ENCODE measurements at regions not wholly inside any gene's neighbourhood (a gene's known extent, or its start where the extent isn't known, plus 50 kb on each side); places are given as distances from the start of the nearest gene placed in this dataset.

DNA sequence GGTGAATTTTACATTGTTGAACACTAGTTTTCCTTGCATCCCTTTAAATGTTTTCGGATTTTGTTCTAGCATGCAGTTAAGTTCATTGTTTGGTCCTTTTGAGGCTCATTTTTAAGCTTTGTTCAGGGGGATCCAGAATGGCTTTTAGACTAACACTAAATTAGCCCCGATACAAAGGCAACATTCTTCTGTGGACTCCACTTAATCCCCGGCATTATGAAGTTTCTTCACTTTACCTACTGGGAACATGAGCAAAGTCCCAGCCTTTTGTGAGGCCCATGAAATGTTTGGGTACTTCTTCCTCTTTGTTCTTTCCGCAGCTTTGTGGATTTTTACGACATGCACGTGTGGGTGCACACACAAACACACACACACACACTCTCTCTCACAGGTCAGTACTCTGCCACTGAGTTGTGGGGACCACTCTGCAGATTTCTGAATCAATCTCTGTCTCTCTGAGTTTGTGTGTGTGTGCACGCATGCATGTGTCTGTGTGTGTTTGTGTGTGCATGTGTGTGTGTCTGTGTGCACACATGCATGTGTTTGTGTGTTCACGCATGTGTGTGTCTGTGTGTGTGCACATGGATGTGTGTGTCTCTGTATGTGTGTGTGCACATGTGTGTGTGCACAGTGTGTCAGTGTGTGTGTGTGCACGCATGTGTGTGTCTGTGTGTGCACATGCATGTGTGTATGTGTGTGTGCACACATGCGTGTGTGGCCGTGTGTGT lies 240.4 kb upstream of the TNRC6C start:
- TF ChIP-seq, protein P1, sequence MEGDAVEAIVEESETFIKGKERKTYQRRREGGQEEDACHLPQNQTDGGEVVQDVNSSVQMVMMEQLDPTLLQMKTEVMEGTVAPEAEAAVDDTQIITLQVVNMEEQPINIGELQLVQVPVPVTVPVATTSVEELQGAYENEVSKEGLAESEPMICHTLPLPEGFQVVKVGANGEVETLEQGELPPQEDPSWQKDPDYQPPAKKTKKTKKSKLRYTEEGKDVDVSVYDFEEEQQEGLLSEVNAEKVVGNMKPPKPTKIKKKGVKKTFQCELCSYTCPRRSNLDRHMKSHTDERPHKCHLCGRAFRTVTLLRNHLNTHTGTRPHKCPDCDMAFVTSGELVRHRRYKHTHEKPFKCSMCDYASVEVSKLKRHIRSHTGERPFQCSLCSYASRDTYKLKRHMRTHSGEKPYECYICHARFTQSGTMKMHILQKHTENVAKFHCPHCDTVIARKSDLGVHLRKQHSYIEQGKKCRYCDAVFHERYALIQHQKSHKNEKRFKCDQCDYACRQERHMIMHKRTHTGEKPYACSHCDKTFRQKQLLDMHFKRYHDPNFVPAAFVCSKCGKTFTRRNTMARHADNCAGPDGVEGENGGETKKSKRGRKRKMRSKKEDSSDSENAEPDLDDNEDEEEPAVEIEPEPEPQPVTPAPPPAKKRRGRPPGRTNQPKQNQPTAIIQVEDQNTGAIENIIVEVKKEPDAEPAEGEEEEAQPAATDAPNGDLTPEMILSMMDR (IDR thresholded peaks at IDR 0.05; ENCODE audit: extremely low read depth, insufficient read depth, missing control alignments), result no peak
- in situ Hi-C loops (cut with MboI; ENCODE audit: low pct_unique_long_range_greater_than_20kb, low sequenced_read_pairs, unreplicated experiment), result no loop called here
- no peak for DNase-seq (ENCODE audit: low spot score)

- TF ChIP-seq, protein P1 (IDR thresholded peaks at IDR 0.05; ENCODE audit: extremely low read depth, insufficient read depth, missing control alignments), result no peak
- DNase-seq (ENCODE audit: low spot score), result no peak
- in situ Hi-C loops (cut with MboI; ENCODE audit: low pct_unique_long_range_greater_than_20kb, low sequenced_read_pairs, unreplicated experiment), result no loop called here
Measured at GRCh38 chr17:77718669-77718961, 239.9 kb upstream of the TNRC6C start.

DNA sequence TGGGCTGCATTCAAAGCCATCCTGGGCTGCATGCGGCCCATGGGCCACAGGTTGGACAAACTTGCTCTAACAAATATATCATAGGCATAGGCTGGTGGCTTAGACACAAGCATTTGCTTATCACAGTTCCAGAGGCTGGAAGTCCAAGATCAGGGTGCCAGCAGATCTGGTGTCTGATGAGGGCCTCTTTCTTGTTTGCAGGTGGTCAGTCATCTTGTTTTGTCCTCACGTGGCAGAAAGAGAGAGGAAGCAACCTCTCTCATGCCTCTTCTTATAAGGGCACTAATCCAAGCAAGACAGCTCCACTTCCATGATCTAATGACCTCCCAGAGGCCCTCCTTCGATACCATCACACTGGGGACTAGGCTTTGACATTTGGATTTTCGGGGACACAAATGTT lies 238.7 kb upstream of the TNRC6C start:
- TF ChIP-seq, protein P1 (IDR thresholded peaks at IDR 0.05; ENCODE audit: extremely low read depth, insufficient read depth, missing control alignments), result no peak
- in situ Hi-C loops (cut with MboI; ENCODE audit: low pct_unique_long_range_greater_than_20kb, low sequenced_read_pairs, unreplicated experiment), result no loop called here
- no peak for DNase-seq (ENCODE audit: low spot score)

DNA sequence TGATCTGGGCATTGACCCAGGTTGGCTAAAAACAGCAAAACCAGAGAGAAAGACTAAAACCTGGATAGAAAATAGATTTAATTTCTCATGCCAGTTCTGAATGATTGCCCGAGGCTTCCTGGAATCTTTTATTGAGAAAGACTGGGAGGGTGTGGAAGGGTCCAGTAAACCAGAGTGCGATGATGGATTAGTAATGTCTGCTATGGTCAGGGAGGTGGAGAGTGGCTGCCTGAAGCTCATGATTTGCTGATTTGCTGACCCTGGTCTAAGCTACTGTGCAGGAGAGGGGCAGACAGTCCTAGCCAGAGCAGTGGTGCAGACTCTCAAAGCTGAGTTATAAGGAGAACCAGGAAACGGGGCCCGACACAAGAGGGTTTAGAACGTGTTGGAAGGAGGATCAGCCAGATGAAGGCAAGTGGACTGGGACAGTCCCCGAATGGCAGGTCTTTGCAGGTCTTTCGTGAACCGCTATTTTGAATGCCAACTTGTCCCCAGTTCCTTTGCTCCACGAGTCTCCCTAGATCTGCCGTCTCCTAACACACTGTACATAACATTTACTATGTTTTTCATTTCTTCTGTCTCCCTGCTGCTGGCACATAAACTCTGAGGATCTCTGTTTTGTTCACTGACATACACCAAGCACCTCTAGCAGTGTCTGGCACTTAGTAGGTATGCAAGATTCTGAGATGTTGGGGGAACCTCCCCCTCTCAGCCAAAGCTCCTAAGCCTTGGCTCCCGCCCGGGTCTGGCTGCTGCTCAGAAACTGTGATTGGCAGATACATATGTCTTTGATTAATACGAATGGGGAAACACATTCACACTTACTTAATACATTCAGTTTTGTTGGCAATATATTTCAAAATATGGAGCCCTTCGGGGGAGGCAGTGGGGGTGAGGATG lies 237.3 kb upstream of the TNRC6C start:
- TF ChIP-seq, protein P1 (IDR thresholded peaks at IDR 0.05; ENCODE audit: extremely low read depth, insufficient read depth, missing control alignments), result no peak
- no peak for DNase-seq (ENCODE audit: low spot score)
- in situ Hi-C loops (cut with MboI; ENCODE audit: low pct_unique_long_range_greater_than_20kb, low sequenced_read_pairs, unreplicated experiment), result no loop called here

- DNase-seq (ENCODE audit: low spot score), result peak; percentile 4
- in situ Hi-C loops (cut with MboI; ENCODE audit: low pct_unique_long_range_greater_than_20kb, low sequenced_read_pairs, unreplicated experiment), result no loop called here
- TF ChIP-seq, protein P1 (IDR thresholded peaks at IDR 0.05; ENCODE audit: extremely low read depth, insufficient read depth, missing control alignments), result no peak
Measured at GRCh38 chr17:77721846-77722160, 236.7 kb upstream of the TNRC6C start.

GRCh38 chr17:77722366-77722765 lies 236.1 kb upstream of the TNRC6C start:
- no peak for DNase-seq (ENCODE audit: low spot score)
- in situ Hi-C loops (cut with MboI; ENCODE audit: low pct_unique_long_range_greater_than_20kb, low sequenced_read_pairs, unreplicated experiment), result no loop called here
- TF ChIP-seq, protein P1 (IDR thresholded peaks at IDR 0.05; ENCODE audit: extremely low read depth, insufficient read depth, missing control alignments), result no peak

Measured in GM13977 (cell line).